ENCODE measurements at regions not wholly inside any gene's neighbourhood (a gene's known extent, or its start where the extent isn't known, plus 50 kb on each side); places are given as distances from the start of the nearest gene placed in this dataset.

DNA sequence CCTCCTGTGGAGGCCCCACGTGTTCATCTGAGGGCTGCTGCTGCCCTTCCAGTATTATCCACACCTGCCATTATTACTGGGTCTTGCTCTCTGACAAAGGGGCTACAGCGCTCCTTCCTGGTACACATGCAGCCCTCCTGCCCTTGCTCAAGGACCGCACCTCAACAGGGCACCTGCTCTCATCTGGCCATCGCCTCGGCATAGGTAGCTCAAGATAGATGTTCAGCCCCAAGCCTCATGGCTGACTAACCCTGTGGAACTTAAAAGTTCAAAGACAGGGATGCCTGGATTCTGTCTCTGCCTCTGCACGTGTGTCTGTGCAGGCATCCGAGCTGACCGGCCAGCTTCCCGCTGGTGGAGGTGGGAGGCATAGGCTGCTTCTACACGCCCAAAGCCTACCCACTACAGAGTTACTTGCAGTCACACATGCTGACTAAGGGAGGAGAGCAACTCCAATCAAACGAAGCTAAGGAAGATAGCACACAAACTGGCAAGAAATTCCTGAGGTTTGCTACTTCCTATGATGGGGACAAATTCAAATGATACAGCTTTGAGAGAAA, 152.5 kb upstream of the ATP10A start:
- TF ChIP-seq CTCF (IDR thresholded peaks at IDR 0.05 in 8 of 11, conservative IDR thresholded peaks at IDR 0.05 in 3 of 11) (no peak), POLR2AphosphoS5 (IDR thresholded peaks at IDR 0.05) (no peak)
